C4-2B (cell line): ENCODE measurements at regions not wholly inside any gene's neighbourhood (a gene's known extent, or its start where the extent isn't known, plus 50 kb on each side); places are given as distances from the start of the nearest gene placed in this dataset.

Experiments used
- CTCF ChIP-seq: fragments of 450-650 bp; conservative IDR thresholded peaks from 2 replicates; pipeline ENCODE4 v1.5.1; 2017; ENCODE audit warnings: mild to moderate bottlenecking
- ZFX ChIP-seq: fragments of 450-650 bp; IDR thresholded peaks from 2 replicates; pipeline ENCODE4 v1.6.1; 2017

GRCh38 chr2:134181219-134181618 is 72.7 kb upstream of the MGAT5 start:
- TF ChIP-seq CTCF (no peak), ZFX (no peak)
